MM.1S (cell line): ENCODE measurements at regions not wholly inside any gene's neighbourhood (a gene's known extent, or its start where the extent isn't known, plus 50 kb on each side); places are given as distances from the start of the nearest gene placed in this dataset.

Experiments used
- DNase-seq: peaks from one replicate; pipeline ENCODE4 v3.0.0-alpha.2; 2015
- H2AFZ ChIP-seq: fragments of 300-600 bp; sonication (generic); 2 replicates; pipeline ENCODE4 v1.6.0; 2016; ENCODE audit warnings: antibody characterized with exemption, low read length
- H3F3A ChIP-seq: fragments of 300-600 bp; sonication (generic); 2 replicates; pipeline ENCODE4 v1.6.1; 2016; ENCODE audit warnings: mild to moderate bottlenecking, antibody characterized with exemption, low read length, moderate library complexity, mixed read lengths; ENCODE audit not compliant: insufficient read depth
- H3K27ac ChIP-seq: fragments of 300-600 bp; sonication (generic); 2 replicates; pipeline ENCODE4 v1.5.1; 2016; ENCODE audit warnings: mild to moderate bottlenecking, low read length
- H3K27me3 ChIP-seq: fragments of 300-600 bp; sonication (generic); replicated peaks from 2 replicates; pipeline ENCODE4 v1.6.0; 2016; ENCODE audit warnings: low read length; ENCODE audit not compliant: insufficient read depth
- H3K36me3 ChIP-seq: fragments of 300-600 bp; sonication (generic); replicated peaks from 2 replicates; pipeline ENCODE4 v1.6.1; 2016; ENCODE audit warnings: mild to moderate bottlenecking, low read length, mixed read lengths; ENCODE audit not compliant: insufficient read depth
- H3K4me1 ChIP-seq: fragments of 300-600 bp; sonication (generic); 2 replicates; pipeline ENCODE4 v1.6.1; 2016; ENCODE audit warnings: low read length, mixed read lengths
- H3K4me2 ChIP-seq: fragments of 300-600 bp; sonication (generic); 2 replicates; pipeline ENCODE4 v1.6.0; 2016; ENCODE audit warnings: low read depth, low read length
- H3K4me3 ChIP-seq: fragments of 300-600 bp; sonication (generic); 2 replicates; pipeline ENCODE4 v1.5.1; 2016; ENCODE audit warnings: low read length, mixed read lengths
- H3K79me2 ChIP-seq: fragments of 300-600 bp; sonication (generic); 2 replicates; pipeline ENCODE4 v1.6.1; 2016; ENCODE audit warnings: mixed run types, low read length, mixed read lengths
- H3K9ac ChIP-seq: fragments of 300-600 bp; sonication (generic); 2 replicates; pipeline ENCODE4 v1.6.1; 2016; ENCODE audit warnings: low read length, mixed read lengths
- H3K9me2 ChIP-seq: fragments of 300-600 bp; sonication (generic); replicated peaks from 2 replicates; pipeline ENCODE4 v1.6.1; 2016; ENCODE audit warnings: mild to moderate bottlenecking, low read length, mixed read lengths; ENCODE audit not compliant: insufficient read depth
- H3K9me3 ChIP-seq: fragments of 300-600 bp; sonication (generic); replicated peaks from 2 replicates; pipeline ENCODE4 v1.6.1; 2016; ENCODE audit warnings: mild to moderate bottlenecking, low read length, mixed read lengths; ENCODE audit not compliant: insufficient read depth
- H4K20me1 ChIP-seq: fragments of 300-600 bp; sonication (generic); 2 replicates; pipeline ENCODE4 v1.6.1; 2016; ENCODE audit warnings: mild to moderate bottlenecking, low read length, moderate library complexity, mixed read lengths; ENCODE audit not compliant: insufficient read depth
- EZH2 ChIP-seq: fragments of 300-600 bp; sonication (generic); optimal IDR thresholded peaks from 2 replicates; pipeline ENCODE3; 2017; ENCODE audit warnings: low read depth, mild to moderate bottlenecking, antibody characterized with exemption, low read length, mixed read lengths
- EZH2phosphoT487 ChIP-seq: fragments of 300-600 bp; sonication (generic); IDR thresholded peaks from 2 replicates; pipeline ENCODE4 v1.6.1; 2018; ENCODE audit warnings: antibody characterized with exemption, low read length
- TF ChIP-seq, protein P1 (sequence below): fragments of 300-600 bp; sonication (generic); IDR thresholded peaks from 2 replicates; pipeline ENCODE4 v1.5.1; 2016; ENCODE audit warnings: antibody characterized with exemption, low read length, mixed read lengths

DNA sequence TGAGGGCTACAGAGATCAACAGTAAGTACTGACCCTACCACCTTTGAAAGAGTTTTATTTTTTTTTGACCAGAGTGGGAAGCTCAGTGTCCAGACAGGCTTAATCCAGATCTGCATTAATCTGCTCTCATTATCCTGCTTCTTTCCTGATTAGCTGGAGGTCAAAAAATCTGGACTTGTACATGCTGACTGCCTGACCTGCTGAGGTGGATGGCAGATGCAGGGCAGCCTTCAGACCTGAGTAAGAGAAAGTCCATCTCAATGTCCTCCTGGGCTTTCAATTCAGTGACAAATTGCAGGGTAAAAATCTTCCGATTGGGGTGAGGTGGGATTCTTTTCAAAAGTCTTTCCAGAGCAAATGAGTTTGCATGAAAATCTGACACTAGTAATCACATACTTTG lies 998.8 kb upstream of the PIK3C3 start:
- H3K79me2 ChIP-seq = no peaks in the 10 kb centered on the region
- H3K27ac ChIP-seq = no peak overlapping the region
- H3K4me2 ChIP-seq = no peak overlapping the region
- no peak for TF ChIP-seq EZH2
- no peak for TF ChIP-seq EZH2phosphoT487
- TF ChIP-seq, protein P1, sequence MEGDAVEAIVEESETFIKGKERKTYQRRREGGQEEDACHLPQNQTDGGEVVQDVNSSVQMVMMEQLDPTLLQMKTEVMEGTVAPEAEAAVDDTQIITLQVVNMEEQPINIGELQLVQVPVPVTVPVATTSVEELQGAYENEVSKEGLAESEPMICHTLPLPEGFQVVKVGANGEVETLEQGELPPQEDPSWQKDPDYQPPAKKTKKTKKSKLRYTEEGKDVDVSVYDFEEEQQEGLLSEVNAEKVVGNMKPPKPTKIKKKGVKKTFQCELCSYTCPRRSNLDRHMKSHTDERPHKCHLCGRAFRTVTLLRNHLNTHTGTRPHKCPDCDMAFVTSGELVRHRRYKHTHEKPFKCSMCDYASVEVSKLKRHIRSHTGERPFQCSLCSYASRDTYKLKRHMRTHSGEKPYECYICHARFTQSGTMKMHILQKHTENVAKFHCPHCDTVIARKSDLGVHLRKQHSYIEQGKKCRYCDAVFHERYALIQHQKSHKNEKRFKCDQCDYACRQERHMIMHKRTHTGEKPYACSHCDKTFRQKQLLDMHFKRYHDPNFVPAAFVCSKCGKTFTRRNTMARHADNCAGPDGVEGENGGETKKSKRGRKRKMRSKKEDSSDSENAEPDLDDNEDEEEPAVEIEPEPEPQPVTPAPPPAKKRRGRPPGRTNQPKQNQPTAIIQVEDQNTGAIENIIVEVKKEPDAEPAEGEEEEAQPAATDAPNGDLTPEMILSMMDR = no peak
- H3K9ac ChIP-seq = no peak overlapping the region
- no peak for DNase-seq
- H3K36me3 ChIP-seq = no peaks in the 10 kb centered on the region
- no peaks in the 10 kb centered on the region for H3K4me1 ChIP-seq
- H3K9me3 ChIP-seq = no peaks in the 10 kb centered on the region
- no peaks in the 10 kb centered on the region for H3F3A ChIP-seq
- no peaks in the 10 kb centered on the region for H3K9me2 ChIP-seq
- no peaks in the 10 kb centered on the region for H3K27me3 ChIP-seq
- no peak overlapping the region for H2AFZ ChIP-seq
- no peak overlapping the region for H3K4me3 ChIP-seq
- H4K20me1 ChIP-seq = no peaks in the 10 kb centered on the region

DNA sequence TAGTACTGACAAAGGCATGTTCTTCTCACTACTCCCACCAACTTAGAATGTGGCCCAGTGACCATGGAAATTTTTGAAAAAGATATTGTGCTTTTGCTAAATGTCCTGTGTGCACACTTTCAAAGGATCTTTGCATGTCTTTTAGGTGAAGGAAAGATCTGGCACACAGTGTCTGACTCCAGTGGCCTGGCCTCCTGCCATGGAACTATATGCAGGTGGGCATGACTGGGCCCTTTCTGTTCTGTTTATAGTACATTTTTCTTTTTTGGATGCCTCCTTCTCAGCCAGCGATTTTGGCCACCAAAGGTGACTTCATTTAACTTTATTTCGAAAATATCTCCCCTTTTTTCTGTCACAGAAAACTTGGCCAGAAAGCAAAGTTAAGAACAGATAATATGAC lies 999.7 kb upstream of the PIK3C3 start:
- no peaks in the 10 kb centered on the region for H3K79me2 ChIP-seq
- TF ChIP-seq, protein P1 = no peak
- no peak for TF ChIP-seq EZH2
- TF ChIP-seq EZH2phosphoT487 = no peak
- H3K4me3 ChIP-seq = no peak overlapping the region
- no peak overlapping the region for H3K27ac ChIP-seq
- H3K27me3 ChIP-seq = no peaks in the 10 kb centered on the region
- no peak overlapping the region for H3K4me2 ChIP-seq
- H3K9ac ChIP-seq = no peak overlapping the region
- no peaks in the 10 kb centered on the region for H3K9me3 ChIP-seq
- no peak overlapping the region for H2AFZ ChIP-seq
- no peaks in the 10 kb centered on the region for H3F3A ChIP-seq
- no peaks in the 10 kb centered on the region for H3K9me2 ChIP-seq
- DNase-seq = no peak
- H3K4me1 ChIP-seq = no peaks in the 10 kb centered on the region
- no peaks in the 10 kb centered on the region for H3K36me3 ChIP-seq
- no peaks in the 10 kb centered on the region for H4K20me1 ChIP-seq

- H3K4me3 ChIP-seq = no peak overlapping the region
- no peak overlapping the region for H2AFZ ChIP-seq
- no peaks in the 10 kb centered on the region for H3K9me3 ChIP-seq
- no peaks in the 10 kb centered on the region for H3F3A ChIP-seq
- TF ChIP-seq, protein P1 = no peak
- TF ChIP-seq EZH2 = no peak
- TF ChIP-seq EZH2phosphoT487 = no peak
- no peaks in the 10 kb centered on the region for H3K4me1 ChIP-seq
- no peaks in the 10 kb centered on the region for H3K9me2 ChIP-seq
- no peaks in the 10 kb centered on the region for H3K36me3 ChIP-seq
- H3K4me2 ChIP-seq = no peak overlapping the region
- H3K79me2 ChIP-seq = no peaks in the 10 kb centered on the region
- no peaks in the 10 kb centered on the region for H3K27me3 ChIP-seq
- DNase-seq = no peak
- H4K20me1 ChIP-seq = no peaks in the 10 kb centered on the region
- H3K9ac ChIP-seq = no peak overlapping the region
- no peak overlapping the region for H3K27ac ChIP-seq
These were observed 1005.7 kb upstream of the PIK3C3 start for GRCh38 chr18:40949114-40949950.
